ENCODE measurements at regions not wholly inside any gene's neighbourhood (a gene's known extent, or its start where the extent isn't known, plus 50 kb on each side); places are given as distances from the start of the nearest gene placed in this dataset.
"Not testable (repeated sequence)": the region's sequence is repeated elsewhere in the genome, so short reads cannot be mapped to it uniquely, and the experiment has no call there.

DNA sequence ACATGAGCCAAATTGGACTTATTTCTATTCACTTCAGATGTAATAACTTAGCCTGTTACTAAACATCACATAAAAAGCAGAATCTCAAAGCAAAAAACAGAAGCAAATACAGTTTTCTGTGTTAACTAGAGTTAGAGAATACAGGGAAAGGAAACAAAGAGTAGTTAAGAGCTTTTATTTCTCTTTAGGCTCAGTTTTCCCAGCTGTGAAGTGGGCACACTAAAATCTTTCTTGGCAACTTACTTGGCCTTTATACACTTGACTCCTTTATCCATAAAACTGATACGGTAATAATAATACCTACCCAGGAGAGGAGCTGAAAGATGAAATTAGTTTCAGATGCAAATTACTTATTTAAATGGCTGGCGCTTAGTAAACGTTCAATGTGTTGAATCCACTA, 132.8 kb upstream of the SPATS2L start:
- DNase-seq (ENCODE audit: low spot score), result no peak

DNA sequence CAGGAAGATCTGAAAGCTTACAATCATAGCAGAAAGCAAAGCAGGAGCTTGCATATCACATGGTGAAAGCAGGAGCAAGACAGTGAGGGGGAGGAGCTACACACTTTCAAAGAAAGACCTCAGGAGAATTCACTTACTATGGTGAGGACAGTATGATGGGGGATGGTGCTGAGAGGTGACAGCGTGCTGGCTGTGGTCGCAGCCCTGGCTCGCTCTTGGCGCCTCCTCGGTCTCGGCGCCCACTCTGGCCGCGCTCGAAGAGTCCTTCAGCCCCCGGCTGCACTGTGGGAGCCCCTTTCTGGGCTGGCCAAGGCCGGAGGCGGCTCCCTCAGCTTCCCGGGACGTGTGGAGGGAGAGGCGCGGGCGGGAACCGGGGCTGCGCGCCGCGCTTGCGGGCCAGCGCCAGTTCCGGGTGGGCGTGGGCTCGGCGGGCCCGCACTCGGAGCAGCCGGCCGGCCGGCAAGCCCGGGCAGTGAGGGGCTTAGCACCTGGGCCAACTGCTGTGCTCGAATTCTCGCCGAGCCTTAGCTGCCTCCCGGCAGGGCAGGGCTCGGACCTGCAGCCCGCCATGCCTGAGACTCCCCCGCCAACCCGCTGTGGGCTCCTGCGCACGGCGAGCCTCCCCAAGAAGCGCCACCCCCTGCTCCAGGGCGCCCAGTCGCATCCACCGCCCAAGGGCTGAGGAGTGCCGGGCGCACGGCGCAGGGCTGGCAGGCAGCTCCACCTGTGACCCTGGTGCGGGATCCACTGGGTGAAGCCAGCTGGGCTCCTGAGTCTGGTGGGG, 131.9 kb upstream of the SPATS2L start:
- DNase-seq (ENCODE audit: low spot score), result no peak

DNA sequence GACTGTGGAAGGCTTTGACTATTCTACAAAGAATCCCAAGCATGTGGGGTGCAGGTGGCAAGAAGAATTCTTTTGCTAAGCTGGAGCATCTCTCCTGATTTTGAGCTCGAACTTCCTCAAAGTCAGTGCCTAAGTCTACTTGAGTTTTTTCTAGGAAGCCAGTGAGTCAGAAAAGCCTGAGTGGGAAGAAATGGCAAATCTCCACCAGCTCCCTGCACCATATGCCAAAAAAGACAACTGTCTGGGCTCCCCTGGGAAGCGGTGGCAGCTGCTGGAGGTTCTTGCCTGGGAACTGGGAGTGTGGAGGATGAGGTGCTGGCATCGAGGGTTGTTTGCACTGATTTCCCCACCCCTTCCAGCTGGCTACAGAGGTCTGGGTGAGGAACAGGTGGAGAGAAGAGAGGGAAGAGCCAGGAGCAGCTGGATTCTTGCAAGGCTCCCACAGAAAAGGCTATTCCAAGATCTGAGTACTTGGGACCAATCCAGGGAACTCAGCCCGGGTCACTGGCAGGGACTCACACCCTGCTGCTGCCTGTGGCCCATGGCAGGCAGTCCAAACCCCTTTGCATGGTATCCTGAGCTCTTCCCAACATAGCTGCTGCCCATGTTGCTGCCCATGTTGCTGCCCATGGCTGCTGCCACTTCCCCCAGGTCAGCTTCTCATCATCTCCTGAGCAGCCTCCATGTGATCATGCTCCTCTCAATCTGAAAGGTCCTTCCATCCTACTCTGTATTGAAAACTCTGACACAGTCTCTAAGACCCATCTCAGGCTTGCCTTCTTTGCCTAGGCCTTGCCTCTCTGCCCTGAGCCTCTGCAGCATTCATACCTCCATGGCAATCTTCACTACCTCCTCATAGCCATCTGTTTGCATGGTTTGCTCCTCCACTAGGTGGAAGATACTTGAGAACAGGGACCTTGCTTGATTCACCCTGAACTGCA, 128.3 kb upstream of the SPATS2L start:
- DNase-seq (ENCODE audit: low spot score), result peak; percentile 30

DNA sequence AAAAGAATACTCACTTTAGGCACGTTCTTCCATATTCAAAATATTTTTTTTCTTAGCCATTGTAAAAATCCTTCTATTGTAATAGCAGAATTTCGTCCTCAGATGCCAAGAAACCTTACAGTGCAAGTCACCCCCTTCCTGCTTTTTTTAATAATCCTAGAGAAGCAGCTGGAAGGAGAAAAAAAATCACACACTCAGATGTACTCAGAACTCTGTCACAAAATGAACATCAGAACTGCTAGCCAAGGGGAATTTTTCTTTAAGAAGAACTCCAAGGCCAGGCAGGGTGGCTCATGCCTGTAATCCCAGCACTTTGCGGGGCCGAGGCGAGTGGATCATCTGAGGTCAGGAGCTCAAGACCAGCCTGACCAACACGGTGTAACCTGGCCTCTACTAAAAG, 127.3 kb upstream of the SPATS2L start:
- no peak for DNase-seq (ENCODE audit: low spot score)

DNA sequence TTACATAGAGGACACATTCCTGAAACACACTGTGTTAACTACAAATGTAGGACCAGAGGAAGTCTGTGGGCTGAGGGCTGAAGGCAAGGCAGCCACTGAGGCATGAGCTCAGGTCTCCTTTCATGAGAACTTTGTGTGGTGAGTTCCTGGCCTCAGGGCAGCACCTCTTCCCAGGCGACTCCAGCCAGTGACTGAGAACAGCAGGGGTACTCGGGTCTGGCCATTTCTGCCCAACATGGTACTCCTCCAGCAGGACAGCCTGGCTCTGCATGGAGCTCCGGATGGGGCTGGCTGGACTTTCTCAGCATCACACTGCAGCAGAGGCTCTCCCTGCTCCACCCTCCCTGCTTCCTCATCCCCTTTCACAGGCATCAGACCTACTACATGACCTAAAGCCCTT, 125.5 kb upstream of the SPATS2L start:
- DNase-seq (ENCODE audit: low spot score), result no peak

DNA sequence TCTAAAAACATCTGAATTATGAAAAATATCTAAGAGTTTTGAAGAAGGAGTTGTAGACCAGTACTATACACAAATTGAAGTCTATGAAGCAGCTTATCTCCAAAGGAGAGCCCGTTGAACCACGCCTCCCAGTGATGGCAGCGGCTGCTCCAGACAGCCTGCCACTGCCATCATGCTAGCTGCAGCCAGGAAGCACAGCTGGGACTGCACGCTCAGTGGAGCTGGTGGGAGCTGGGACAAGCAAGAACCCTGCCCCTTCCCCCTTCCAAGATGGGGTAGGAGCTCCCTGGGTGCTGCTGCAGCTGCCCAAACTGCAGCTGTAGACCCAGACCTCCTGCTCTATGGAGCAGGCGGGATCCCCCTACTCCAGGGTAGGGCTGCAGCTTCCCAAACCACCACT, 124.7 kb upstream of the SPATS2L start:
- no peak for DNase-seq (ENCODE audit: low spot score)

DNA sequence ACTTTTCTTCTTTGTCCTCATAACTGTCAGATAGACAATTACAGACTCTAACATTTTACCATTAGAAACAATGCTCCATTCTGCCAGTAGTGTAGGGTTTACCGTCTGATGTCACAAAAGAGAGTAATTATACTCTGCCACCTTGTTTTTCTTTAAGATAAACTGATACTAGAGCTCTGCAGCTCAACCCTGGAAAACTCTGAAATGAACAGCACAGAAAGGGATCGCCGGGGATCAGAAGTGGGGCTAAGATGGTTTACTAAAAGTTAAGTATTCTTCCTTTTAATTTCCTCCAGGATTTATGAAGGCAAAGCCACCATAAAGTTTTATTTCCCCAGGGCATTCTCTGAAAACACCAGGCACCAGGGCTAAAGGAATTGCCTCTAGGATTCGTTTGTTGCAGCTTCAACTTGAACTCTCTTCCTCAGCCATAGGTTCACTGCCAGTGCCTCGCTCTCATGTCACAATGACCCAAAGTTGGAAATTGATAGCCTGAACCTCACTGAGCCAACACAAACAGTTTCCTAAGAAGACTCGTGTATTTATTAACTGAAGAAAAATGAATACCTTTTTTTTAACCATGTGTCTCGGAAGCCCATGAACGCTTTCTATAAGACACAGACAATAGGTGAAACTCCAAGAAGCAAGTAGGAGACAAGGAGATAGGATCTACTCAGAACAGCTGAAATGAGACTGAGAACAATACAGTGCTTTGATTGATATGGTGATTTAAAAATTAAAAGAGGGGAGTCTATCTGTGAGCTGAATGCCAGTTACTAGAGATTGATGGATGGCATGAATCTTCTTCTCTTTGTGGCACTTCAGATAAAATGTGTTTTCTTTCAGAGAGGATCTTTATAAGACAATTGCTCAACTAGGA, 121.5 kb upstream of the SPATS2L start:
- DNase-seq (ENCODE audit: low spot score), result no peak

DNA sequence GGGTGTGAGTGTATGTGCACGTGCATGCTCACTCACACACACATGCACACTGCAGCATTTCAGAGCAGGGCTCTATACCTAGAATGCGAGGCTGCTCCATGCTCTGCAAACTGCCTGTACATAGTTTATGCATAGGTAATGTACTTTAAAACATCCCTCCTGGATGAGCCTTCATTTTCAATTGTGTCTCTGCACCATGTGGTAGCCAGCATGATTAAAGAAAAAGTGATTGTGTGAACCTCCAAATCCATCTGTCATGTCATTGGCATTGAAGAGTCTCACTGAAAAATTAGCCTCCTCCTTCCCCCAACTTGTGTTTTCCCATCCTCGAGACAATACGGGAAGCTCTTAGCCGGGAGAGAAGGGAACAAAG, 120.9 kb upstream of the SPATS2L start:
- no peak for DNase-seq (ENCODE audit: low spot score)

DNA sequence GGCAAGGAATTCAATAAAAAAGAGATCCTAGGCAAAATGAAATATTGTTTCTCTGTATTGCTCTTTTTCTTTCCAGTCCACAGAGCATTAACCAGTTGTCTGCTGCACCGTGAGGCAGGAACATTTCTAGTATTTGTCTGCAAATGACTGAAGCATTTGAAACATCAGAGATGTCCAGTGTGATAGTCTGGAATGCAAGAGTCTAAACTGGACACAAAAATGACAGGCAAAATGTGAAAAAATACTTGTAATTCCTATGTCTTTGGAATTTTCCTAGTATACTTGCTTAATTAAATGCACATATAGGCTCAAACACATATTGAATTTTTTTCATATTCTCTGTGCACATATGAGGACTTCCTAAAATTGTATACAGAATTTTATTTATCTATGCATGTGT, 120.5 kb upstream of the SPATS2L start:
- DNase-seq (ENCODE audit: low spot score), result no peak

DNA sequence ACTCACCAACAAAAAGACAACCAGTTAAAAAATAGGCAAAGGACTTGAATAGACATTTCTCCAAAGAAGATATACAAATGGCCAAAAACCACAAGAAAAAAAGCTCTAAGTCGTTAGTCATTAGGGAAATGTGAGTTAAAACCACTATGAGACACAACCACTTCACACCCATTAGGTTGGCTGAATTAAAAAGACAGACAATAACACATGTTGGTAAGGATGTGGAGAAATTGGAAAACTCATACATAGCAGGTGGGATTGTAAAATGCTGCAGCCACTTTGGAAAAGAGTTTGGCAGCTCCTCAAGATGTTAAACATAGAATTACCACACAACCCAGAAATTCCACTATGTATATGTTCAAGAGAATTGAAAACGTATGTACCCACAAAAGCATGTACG, 117.6 kb upstream of the SPATS2L start:
- DNase-seq (ENCODE audit: low spot score), result no peak

DNA sequence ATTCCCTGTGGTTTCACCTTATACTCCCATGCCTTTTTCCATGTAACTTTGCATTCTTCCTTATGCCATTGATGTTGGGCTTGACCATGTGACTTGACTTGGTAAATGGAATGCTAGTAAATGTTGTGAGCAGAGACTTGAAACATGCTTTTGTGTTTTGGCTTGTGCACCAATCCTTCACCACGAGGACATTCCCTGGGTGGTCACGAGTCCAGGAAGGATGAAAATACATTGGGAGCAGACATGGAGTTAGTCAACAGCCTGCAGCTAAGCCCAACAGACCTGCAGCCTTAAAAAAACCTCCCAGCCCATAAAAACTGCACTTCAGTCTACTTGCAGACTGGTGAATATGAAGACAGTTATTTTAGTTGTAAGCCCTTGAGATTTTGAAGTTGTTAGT, 116.5 kb upstream of the SPATS2L start:
- no peak for DNase-seq (ENCODE audit: low spot score)

DNA sequence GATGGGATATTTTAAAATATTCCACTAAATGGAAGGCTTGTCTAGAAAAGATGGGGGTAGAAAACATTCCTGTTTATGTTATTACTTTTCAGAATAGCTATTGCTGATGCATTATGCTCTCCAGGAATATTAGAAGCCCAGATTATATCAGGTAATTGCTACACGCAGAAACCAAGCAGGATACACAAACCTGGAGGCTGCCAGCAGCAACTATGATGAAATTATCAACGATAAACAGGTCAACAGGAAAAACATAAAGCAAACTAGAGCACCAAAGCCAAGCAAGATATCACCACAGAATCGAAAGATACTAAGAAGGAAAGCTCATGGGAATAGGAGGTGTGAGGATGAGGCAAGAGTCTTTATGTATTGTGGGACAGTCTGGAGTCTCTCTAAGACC, 113.2 kb upstream of the SPATS2L start:
- DNase-seq (ENCODE audit: low spot score), result no peak

DNA sequence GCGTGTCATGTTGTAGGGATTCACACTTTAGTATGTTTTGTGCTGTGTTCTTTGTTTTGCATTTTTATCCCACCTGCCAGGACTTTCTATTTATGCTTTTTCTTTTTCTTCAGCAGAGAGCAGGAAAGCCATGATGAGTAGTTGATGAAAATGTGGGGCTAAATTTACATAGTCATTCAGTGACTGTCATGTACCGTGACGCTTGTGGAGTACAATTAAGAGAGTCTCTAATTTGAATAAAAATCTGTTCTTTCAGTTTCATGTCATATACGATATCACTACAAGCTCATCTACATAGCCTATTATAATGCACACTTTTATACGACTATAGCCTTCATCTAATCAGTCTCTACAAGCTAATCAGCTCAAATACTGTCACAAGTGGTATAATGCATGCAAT, 112.7 kb upstream of the SPATS2L start:
- no peak for DNase-seq (ENCODE audit: low spot score)

DNA sequence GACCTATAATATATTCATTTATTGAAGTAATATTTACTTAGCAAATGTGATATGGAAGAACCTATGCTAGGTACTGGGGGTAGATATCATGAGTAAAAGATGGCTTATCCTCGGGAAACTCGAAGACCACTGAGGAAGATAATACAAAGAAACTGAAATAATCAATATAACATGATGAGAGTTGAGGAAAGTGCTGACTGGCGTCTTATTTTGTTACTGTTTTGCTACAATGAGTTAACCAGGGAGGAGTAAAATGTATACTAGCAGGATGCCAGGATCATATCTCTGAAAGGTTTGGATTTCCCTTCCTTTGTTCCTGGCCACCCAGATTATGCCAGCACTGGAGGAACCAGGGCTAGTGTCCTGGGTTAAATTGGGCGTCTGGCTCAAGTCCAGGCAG, 111.7 kb upstream of the SPATS2L start:
- no peak for DNase-seq (ENCODE audit: low spot score)

DNA sequence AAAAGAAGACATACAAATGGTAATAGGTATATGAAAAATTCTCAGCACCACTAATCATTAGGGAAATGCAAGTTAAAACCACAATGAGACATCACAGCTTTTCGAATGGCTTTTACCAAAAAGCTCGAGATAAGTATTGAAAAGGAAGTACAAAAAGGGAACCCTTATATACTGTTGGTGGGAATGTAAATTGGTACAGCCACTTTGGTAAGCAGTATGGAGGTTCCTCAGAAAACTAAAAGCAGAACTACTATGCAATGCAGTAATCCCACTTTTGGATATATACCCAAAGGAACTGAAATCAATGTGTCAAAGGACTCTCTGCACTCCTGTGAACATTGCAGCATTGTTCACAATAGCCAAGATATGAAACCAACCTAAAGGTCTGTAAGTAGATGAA, 107.5 kb upstream of the SPATS2L start:
- DNase-seq (ENCODE audit: low spot score), result no peak

DNA sequence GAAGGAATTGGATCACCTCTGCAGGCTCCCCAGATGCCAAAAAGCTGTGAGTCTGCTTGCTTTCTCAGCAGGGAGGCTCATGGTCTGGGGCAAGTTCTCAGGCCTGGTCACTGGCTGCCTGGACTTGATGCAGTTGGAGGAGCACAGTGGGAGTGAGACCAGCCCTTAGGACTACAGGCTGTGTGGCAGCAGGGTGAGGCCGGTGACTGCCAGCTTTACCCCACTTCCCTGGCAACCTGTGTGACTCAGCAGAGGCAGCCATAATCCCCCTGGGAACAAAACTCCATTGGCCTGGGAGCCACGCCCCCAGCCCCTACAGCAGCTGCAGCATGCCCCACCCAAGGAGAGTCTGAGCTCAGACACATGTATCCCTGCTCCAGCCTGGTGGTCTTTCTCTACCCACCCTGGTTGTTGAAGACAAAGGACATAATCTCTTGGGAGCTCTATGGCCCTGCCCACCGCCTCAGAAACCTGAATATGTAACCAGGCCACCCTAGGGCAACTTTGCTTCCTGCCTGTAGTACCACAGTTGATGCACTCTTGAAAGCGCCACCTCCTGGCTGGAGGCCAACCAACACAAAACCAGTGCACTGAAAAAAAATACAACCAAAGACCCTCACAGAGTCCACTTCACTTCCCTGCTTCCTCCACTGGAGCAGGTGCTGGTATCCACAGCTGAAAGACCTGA, 106.8 kb upstream of the SPATS2L start:
- no peak for DNase-seq (ENCODE audit: low spot score)

DNA sequence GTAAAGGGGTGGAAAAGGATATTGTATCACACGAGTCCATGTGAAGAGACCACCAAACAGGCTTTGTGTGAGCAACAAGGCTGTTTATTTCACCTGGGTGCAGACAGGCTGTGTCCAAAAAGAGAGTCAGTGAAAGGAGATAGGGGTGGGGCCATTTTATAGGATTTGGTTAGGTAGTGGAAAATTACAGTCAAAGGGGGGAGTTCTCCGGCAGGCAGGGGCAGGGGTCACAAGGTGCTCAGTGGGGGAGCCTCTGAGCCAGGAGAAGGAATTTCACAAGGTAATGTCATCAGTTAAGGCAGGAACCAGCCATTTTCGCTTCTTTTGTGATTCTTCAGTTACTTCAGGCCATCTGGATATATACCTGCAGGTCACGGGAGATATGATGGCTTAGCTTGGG, 104.7 kb upstream of the SPATS2L start:
- not testable (repeated sequence) for DNase-seq (ENCODE audit: low spot score)

DNA sequence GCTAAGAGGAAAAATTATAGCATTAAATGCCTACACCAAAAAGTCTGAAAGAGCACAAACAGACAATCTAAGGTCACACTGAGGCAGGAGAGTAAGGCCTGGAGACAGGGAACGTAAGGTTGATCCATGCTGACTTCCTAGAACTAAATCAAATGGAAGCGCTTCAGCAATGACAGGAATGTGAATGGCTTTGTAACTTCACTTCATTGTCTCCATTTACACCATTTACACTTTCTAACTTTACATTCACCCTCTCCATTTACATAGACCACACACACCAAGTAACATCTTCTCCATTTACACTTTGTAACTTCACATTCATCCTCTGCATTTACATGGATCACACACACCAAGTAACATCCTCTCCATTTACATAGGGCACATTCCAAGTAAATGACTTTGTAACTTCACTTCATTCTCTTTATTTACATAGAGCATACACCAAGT, 103.1 kb upstream of the SPATS2L start:
- no peak for DNase-seq (ENCODE audit: low spot score)

DNA sequence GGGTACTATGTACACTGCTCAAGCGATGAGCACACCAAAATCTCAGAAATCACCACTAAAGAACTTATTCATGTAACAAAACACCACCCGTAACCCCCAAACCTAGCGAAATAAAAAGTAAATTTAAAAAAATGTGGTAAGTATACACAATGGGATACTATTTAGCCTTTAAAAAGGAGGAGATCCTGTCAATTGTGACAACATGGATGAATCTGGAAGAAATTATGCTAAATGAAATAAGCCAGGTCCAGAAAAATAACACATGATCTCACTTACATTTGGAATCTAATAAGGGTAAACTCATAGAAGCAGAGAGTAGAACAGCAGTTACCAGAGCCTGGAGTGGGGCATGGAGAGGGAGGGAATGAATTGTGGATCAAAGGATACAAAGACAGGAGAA, 98.5 kb upstream of the SPATS2L start:
- DNase-seq (ENCODE audit: low spot score), result no peak

DNA sequence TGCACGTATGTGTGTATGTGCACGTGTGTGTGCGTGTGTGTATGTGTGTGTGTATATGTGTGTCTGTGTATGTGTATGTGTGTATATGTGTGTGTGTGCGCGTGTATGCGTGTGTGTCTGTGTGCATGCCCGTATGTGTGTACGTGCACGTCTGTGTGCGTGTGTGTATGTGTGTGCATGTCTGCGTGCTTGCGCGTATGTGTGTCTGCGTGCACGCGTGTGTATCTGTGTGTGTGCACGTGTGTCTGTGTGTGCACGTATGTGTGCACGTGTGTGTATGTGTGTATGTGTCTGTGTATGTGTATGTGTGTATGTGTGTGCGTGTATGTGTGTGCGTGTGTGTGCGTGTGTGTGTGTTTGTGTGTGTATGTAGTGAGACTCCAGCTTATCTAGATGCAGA, 97.5 kb upstream of the SPATS2L start:
- DNase-seq (ENCODE audit: low spot score), result no peak

DNA sequence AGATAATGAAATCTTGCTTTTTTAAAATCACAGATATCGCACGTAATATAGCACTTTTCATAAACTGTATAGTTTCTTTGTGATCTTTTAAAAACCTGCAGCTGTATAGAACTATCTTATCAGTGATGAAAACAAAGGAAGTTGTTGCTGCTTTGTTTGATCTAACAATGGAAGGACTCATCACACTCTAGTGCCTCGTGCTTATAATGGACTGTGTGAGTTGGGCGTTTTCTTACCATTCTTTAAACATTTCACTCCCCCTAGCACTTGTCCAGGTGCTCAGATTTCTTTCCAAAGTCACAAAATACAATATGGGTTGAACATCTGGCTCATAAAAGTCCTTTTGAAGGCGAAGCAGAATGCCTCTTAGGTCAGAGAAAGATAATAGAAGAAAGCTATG, 94.8 kb upstream of the SPATS2L start:
- DNase-seq (ENCODE audit: low spot score), result no peak

Data from AG20443 (cell line).